ENCODE measurements at regions not wholly inside any gene's neighbourhood (a gene's known extent, or its start where the extent isn't known, plus 50 kb on each side); places are given as distances from the start of the nearest gene placed in this dataset.
"Not testable (repeated sequence)": the region's sequence is repeated elsewhere in the genome, so short reads cannot be mapped to it uniquely, and the experiment has no call there.

GRCh38 chr7:110420788-110421187, 670.1 kb upstream of the LRRN3 start:
- DNase-seq: no peak

- DNase-seq: no peak
These were observed 669.3 kb upstream of the LRRN3 start for GRCh38 chr7:110421490-110422241.

- DNase-seq: no peak
These were observed 658.8 kb upstream of the LRRN3 start for GRCh38 chr7:110432061-110432553.

- not testable (repeated sequence) for DNase-seq
These were observed 652.0 kb upstream of the LRRN3 start for GRCh38 chr7:110438926-110439325.

- DNase-seq: peak in 1 of 2 experiments; percentile 1
These were observed 648.5 kb upstream of the LRRN3 start for GRCh38 chr7:110442381-110442837.

GRCh38 chr7:110446658-110447057, 644.3 kb upstream of the LRRN3 start:
- DNase-seq: no peak

GRCh38 chr7:110448918-110449317, 642.0 kb upstream of the LRRN3 start:
- DNase-seq: no peak

GRCh38 chr7:110454713-110455112, 636.2 kb upstream of the LRRN3 start:
- no peak for DNase-seq

GRCh38 chr7:110461621-110462020, 629.3 kb upstream of the LRRN3 start:
- no peak for DNase-seq

- no peak for DNase-seq
These were observed 620.5 kb upstream of the LRRN3 start for GRCh38 chr7:110470420-110470819.

- not testable (repeated sequence) for DNase-seq
These were observed 618.5 kb upstream of the LRRN3 start for GRCh38 chr7:110472419-110472818.

- no peak for DNase-seq
These were observed 610.0 kb upstream of the LRRN3 start for GRCh38 chr7:110480964-110481363.

- no peak for DNase-seq
These were observed 607.4 kb upstream of the LRRN3 start for GRCh38 chr7:110483553-110483952.

- no peak for DNase-seq
These were observed 606.6 kb upstream of the LRRN3 start for GRCh38 chr7:110484356-110484755.

GRCh38 chr7:110486549-110486948, 604.4 kb upstream of the LRRN3 start:
- no peak for DNase-seq

- no peak for DNase-seq
These were observed 588.0 kb upstream of the LRRN3 start for GRCh38 chr7:110502888-110503465.

GRCh38 chr7:110507369-110507768, 583.6 kb upstream of the LRRN3 start:
- DNase-seq: no peak

- DNase-seq: no peak
These were observed 583.1 kb upstream of the LRRN3 start for GRCh38 chr7:110507832-110508231.

GRCh38 chr7:110514975-110515551, 575.9 kb upstream of the LRRN3 start:
- not testable (repeated sequence) for DNase-seq

GRCh38 chr7:110519851-110520250, 571.1 kb upstream of the LRRN3 start:
- DNase-seq: no peak

- no peak for DNase-seq
These were observed 569.5 kb upstream of the LRRN3 start for GRCh38 chr7:110521357-110521911.

- DNase-seq: no peak
These were observed 568.7 kb upstream of the LRRN3 start for GRCh38 chr7:110522061-110522760.

- DNase-seq: no peak
These were observed 568.1 kb upstream of the LRRN3 start for GRCh38 chr7:110522761-110523200.
